ENCODE measurements at regions not wholly inside any gene's neighbourhood (a gene's known extent, or its start where the extent isn't known, plus 50 kb on each side); places are given as distances from the start of the nearest gene placed in this dataset.

DNA sequence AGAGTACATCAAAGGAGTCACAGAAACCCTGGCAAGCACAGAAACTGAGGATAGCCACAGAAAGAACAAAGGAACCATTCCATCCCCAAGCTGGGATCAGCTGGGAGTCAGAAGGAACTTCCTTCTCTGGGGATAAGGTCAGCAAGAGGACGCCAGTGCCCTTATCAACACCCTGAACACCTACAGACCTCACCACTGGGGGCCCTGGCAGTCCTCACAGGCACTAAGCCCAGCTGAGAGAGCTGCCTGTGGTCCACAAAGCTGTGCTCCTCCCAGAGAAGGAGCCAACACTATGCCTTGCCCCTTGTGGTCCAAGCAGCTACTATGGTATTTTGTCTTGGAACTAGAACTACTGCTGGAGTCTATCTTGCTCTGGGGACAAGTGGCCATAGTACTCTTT, 171.1 kb upstream of the CCDC196 start:
- no peak overlapping the region for H2BK20ac ChIP-seq (ENCODE audit: low read depth, low read length)
- H3K27me3 ChIP-seq (ENCODE audit: control insufficient read depth, insufficient read depth, low read length) = no peaks in the 10 kb centered on the region
- ChIA-PET CTCF (no interaction called here), POLR2A (ENCODE audit: unreplicated experiment) (no interaction called here)
- H4K20me1 ChIP-seq (ENCODE audit: insufficient read depth, low read length) = no peaks in the 10 kb centered on the region
- no peak overlapping the region for H3K23ac ChIP-seq (ENCODE audit: low read depth, low read length)
- no CpG with 5 or more reads among the region's 1 CpG for WGBS, 2 experiments (ENCODE audit: extremely low coverage in 2 of 2, insufficient read length in 1 of 2)
- no peak overlapping the region for H2BK120ac ChIP-seq (ENCODE audit: low read depth, low read length)
- H3K18ac ChIP-seq (ENCODE audit: low read depth, low read length) = no peak overlapping the region
- BruUV-seq (replicated peaks) = no TSS peak
- H4K5ac ChIP-seq (ENCODE audit: low read depth, low read length) = no peak overlapping the region
- no peak overlapping the region for H4K91ac ChIP-seq (ENCODE audit: insufficient read depth, low read depth, low read length)
- no peaks in the 10 kb centered on the region for H3K9me1 ChIP-seq (ENCODE audit: insufficient read depth, low read length)
- no peak for ATAC-seq (ENCODE audit: low read depth)
- no peak overlapping the region for H4K8ac ChIP-seq (ENCODE audit: low read depth in 2 of 2, low read length in 2 of 2)
- H3K4me2 ChIP-seq (ENCODE audit: low read depth, low read length) = no peak overlapping the region
- no peak overlapping the region for H3K56ac ChIP-seq (ENCODE audit: extremely low read depth, insufficient read depth, low read length)
- dilution Hi-C loops (cut with HindIII; ENCODE audit: low sequenced_read_pairs, unreplicated experiment) (no loop called here), intact Hi-C loops (cut with micrococcal nuclease) (no loop called here), in situ Hi-C loops (cut with MboI; ENCODE audit: low sequenced_read_pairs) (no loop called here)
- DNase-seq = no peak
- H3K4me1 ChIP-seq (ENCODE audit: control insufficient read depth, insufficient read depth, low read length) = no peaks in the 10 kb centered on the region
- H3K9me3 ChIP-seq (ENCODE audit: control insufficient read depth, insufficient read depth, low read length) = peaks cover 28% of the 10 kb centered on the region
- H2BK15ac ChIP-seq (ENCODE audit: low read depth, low read length) = no peak overlapping the region
- H3K9ac ChIP-seq (ENCODE audit: low read depth, low read length) = no peak overlapping the region
- no peaks in the 10 kb centered on the region for H3K36me3 ChIP-seq (ENCODE audit: control insufficient read depth, insufficient read depth, low read length)
- H3K27ac ChIP-seq (ENCODE audit: insufficient read depth, low read length) = no peak overlapping the region
- H3K4ac ChIP-seq (ENCODE audit: low read depth, low read length) = no peak overlapping the region
- no peak overlapping the region for H2BK5ac ChIP-seq (ENCODE audit: low read depth, low read length, poor library complexity, severe bottlenecking)
- H3K79me1 ChIP-seq (ENCODE audit: low read depth in 1 of 2, low read length in 2 of 2) = no peaks in the 10 kb centered on the region
- no peak overlapping the region for H2AK5ac ChIP-seq (ENCODE audit: low read depth, low read length)
- no peak overlapping the region for H3K14ac ChIP-seq (replicated peaks; ENCODE audit: low read depth, low read length)
- H2AK9ac ChIP-seq (replicated peaks; ENCODE audit: low read depth, low read length, poor library complexity) = no peak overlapping the region
- H2AFZ ChIP-seq (replicated peaks; ENCODE audit: low read length, poor library complexity) = no peak overlapping the region
- TF ChIP-seq CEBPB (IDR thresholded peaks at IDR 0.05; ENCODE audit: low read depth, low read length) (no peak), NFE2L2 (IDR thresholded peaks at IDR 0.05; ENCODE audit: low read depth, low read length) (no peak), MAFK (IDR thresholded peaks at IDR 0.05; ENCODE audit: low read depth, low read length) (no peak), MXI1 (IDR thresholded peaks at IDR 0.05; ENCODE audit: borderline replicate concordance, low read depth, low read length) (no peak), MAZ (IDR thresholded peaks at IDR 0.05; ENCODE audit: borderline replicate concordance, low read depth, low read length) (no peak), RFX5 (IDR thresholded peaks at IDR 0.05; ENCODE audit: low read depth, low read length) (no peak), FOS (IDR thresholded peaks at IDR 0.05; ENCODE audit: low read depth, low read length) (no peak), RCOR1 (IDR thresholded peaks at IDR 0.05; ENCODE audit: insufficient replicate concordance, low read length) (no peak), POLR2A (IDR thresholded peaks at IDR 0.05; ENCODE audit: low read depth, low read length) (no peak), BHLHE40 (IDR thresholded peaks at IDR 0.05; ENCODE audit: low read depth, low read length) (no peak), CHD1 (IDR thresholded peaks at IDR 0.05; ENCODE audit: low read depth, low read length) (no peak)
- TF ChIP-seq, protein P1, sequence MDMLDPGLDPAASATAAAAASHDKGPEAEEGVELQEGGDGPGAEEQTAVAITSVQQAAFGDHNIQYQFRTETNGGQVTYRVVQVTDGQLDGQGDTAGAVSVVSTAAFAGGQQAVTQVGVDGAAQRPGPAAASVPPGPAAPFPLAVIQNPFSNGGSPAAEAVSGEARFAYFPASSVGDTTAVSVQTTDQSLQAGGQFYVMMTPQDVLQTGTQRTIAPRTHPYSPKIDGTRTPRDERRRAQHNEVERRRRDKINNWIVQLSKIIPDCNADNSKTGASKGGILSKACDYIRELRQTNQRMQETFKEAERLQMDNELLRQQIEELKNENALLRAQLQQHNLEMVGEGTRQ (IDR thresholded peaks at IDR 0.05; ENCODE audit: low read depth, low read length) = no peak
- H3K4me3 ChIP-seq (ENCODE audit: insufficient read depth, low read depth, low read length) = no peak overlapping the region
